GM21526 (cell line): ENCODE measurements at regions not wholly inside any gene's neighbourhood (a gene's known extent, or its start where the extent isn't known, plus 50 kb on each side); places are given as distances from the start of the nearest gene placed in this dataset.

Experiments
- ATAC-seq: cut with Tn5 transposase; IDR thresholded peaks from one replicate; pipeline ENCODE4 v1.9.1; 2021; ENCODE audit warnings: moderate library complexity; ENCODE audit not compliant: unreplicated experiment, low FRiP score

GRCh38 chr13:109899748-109900147 lies 113.4 kb upstream of the IRS2 start:
- no peak for ATAC-seq

- ATAC-seq, result no peak
Measured at GRCh38 chr13:109899316-109899715, 112.9 kb upstream of the IRS2 start.

GRCh38 chr13:109897988-109898624 lies 111.7 kb upstream of the IRS2 start:
- ATAC-seq, result no peak

GRCh38 chr13:109892101-109892500 lies 105.7 kb upstream of the IRS2 start:
- no peak for ATAC-seq

GRCh38 chr13:109885235-109885634 lies 98.9 kb upstream of the IRS2 start:
- ATAC-seq, result no peak

GRCh38 chr13:109884462-109884861 lies 98.1 kb upstream of the IRS2 start:
- ATAC-seq, result no peak

GRCh38 chr13:109883181-109884180 lies 97.1 kb upstream of the IRS2 start:
- no peak for ATAC-seq

GRCh38 chr13:109881961-109882558 lies 95.7 kb upstream of the IRS2 start:
- no peak for ATAC-seq

GRCh38 chr13:109881347-109881725 lies 95.0 kb upstream of the IRS2 start:
- ATAC-seq, result no peak

- no peak for ATAC-seq
Measured at GRCh38 chr13:109880371-109881346, 94.3 kb upstream of the IRS2 start.

- no peak for ATAC-seq
Measured at GRCh38 chr13:109879338-109879737, 93.0 kb upstream of the IRS2 start.

- no peak for ATAC-seq
Measured at GRCh38 chr13:109877809-109878208, 91.4 kb upstream of the IRS2 start.

- no peak for ATAC-seq
Measured at GRCh38 chr13:109875746-109876145, 89.4 kb upstream of the IRS2 start.

- no peak for ATAC-seq
Measured at GRCh38 chr13:109874484-109875454, 88.4 kb upstream of the IRS2 start.

GRCh38 chr13:109873351-109874123 lies 87.2 kb upstream of the IRS2 start:
- ATAC-seq, result no peak

- ATAC-seq, result no peak
Measured at GRCh38 chr13:109872864-109873263, 86.5 kb upstream of the IRS2 start.

- no peak for ATAC-seq
Measured at GRCh38 chr13:109870696-109871370, 84.5 kb upstream of the IRS2 start.

- ATAC-seq, result no peak
Measured at GRCh38 chr13:109870274-109870673, 83.9 kb upstream of the IRS2 start.
